Activated T-helper 1 cell treated with Interleukin-2 at 50 U/mL for 16 hours (primary cell): ENCODE measurements at regions not wholly inside any gene's neighbourhood (a gene's known extent, or its start where the extent isn't known, plus 50 kb on each side); places are given as distances from the start of the nearest gene placed in this dataset.

Experiments used
- DNase-seq: peaks from one replicate; pipeline ENCODE4 v3.0.0-alpha.2; 2020; ENCODE audit warnings: low read depth

GRCh38 chr12:96132819-96133218 lies 61.4 kb upstream of the ELK3 start:
- DNase-seq, result no peak

- DNase-seq, result no peak
Measured at GRCh38 chr12:96134200-96134599, 60.0 kb upstream of the ELK3 start.

DNA sequence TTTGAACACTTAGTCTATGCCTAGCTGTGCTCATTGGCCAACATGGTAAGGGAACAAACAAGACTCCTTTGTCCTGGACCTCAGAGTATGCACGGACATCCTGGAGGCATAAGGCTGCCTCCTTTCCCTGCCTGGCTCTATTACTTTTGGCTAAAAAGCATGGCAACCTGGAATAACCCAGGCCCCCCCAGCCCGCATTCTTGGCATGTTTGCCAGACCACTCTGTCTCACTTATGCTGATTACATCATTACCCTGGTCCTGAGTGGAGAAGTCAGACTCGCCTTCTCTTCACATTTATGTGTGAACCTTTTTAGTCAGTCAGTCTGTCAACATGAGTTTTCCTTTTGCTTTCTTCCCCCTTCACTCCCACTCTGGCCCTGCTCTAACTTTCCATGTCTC lies 58.0 kb upstream of the ELK3 start:
- DNase-seq, result no peak

- no peak for DNase-seq
Measured at GRCh38 chr12:96136725-96137378, 57.3 kb upstream of the ELK3 start.

DNA sequence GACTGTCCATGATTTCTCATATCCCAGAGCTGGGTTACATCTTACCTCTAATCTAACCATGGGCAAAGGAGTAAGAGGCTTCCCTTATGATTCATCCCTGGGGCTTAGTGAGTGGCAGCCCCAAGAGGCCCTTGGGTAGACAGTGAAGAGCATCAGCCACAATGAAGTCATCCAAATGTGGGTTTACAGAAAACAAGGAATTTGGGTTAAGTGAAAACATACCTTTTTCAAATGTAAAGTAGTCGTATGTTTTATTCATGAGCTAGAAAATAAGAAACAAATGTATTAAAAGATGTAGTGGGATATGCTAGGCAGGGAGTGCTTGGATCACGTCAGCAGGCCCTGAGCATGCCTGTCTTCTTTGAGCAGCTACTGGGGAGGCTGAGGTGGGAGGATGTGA lies 54.0 kb upstream of the ELK3 start:
- no peak for DNase-seq

DNA sequence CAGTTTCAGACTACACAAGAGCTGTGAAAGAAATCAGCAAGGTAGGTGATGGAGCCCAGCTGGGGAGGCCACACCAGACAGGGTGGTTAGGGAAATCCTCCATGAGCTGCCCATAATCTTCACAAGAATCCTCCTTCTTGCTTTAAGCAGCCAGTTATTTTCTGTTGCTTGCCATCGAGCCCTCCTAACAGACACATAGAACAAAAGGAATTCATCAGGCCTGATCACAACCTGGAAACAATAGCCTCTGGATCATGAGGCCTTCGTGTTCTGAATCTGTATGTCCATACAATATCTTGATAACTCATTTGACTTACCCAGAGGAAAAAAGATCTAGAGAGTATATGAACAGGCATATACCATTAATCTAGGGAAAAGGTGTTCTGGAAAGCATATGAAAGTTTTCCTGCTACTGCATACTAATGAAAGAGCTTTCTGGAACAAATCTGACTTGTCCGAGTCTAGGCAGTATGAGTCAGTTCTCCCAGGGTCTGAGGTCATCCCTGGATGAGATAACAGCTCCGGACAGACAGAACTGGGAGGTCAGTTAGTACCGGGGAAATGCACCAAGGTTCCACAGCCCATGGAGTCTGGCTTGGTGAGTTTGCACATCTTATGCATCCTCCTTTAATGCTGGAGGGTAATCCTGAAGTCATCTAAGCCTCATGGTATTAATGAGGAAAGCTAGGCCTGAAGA lies 52.8 kb upstream of the ELK3 start:
- DNase-seq, result no peak

DNA sequence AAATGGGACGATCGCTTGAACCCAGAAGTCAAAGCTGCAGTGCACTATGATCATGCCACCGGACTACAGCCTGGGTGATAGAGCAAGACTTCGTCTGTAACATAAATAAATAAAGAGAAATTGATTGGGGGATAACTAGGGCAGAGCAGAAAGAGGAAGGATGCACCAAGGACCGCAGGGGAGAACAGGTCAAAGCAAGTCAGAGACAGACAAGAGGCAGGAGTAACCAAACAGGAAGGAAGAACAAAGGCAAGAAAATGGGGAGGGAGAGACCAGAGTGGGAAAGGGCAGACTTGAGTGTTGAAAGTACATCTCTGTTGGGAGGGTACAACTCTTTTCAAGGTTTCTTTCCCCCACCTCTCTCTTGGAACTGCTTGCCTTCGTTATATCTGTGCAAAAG lies 50.8 kb upstream of the ELK3 start:
- no peak for DNase-seq

DNA sequence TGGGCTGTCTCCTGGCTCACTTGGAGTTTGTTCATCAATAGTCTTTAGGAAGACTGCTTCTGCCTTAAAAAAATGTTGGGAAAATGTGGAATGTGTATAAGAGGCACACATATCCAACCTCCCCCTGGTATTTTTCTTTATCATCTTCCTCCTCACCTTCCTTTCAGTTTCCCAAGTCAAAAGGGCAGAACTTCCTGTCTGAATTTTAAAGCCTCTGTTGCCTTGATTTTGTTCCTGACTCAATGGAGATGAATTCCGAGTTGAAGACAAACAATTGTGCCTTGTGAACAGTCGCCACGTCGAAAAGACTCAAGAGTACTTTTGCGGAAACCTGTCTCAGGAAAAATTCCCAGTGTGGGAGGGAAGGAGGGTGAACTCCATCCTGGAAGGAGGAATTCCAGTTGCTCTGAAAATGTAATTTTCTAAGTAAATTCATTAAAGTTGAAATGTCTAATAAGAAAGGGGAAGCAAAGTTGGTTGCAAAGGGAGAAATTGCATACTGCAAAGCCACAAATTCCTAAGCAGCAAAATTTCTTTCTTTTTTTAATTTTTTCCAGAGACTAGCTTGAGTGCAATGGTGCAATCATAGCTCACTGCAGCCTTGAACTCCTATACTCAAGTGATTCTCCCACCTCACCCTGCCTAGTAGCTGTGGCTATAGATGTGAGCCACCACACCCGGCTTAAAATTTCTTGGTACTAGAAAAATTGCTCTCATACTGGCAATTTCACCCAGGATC lies 50.2 kb upstream of the ELK3 start:
- no peak for DNase-seq
